H1 (cell line): ENCODE measurements at regions not wholly inside any gene's neighbourhood (a gene's known extent, or its start where the extent isn't known, plus 50 kb on each side); places are given as distances from the start of the nearest gene placed in this dataset.

Experiments
- ATF3 ChIP-seq: IDR thresholded peaks from 2 replicates; pipeline ENCODE4 v1.6.1; 2011; ENCODE audit warnings: low read depth, mild to moderate bottlenecking, low read length; ENCODE audit not compliant: insufficient read depth
- CBX5 ChIP-seq: fragments of 300-800, 300-1000 bp; sonication (generic); IDR thresholded peaks from 2 replicates; pipeline ENCODE4 v1.7.1; 2016; ENCODE audit warnings: antibody characterized with exemption, low read length, low read depth
- EZH2 ChIP-seq: fragments of 200-600 bp; sonication (generic); IDR thresholded peaks from 2 replicates; pipeline ENCODE4 v1.7.1; 2012; ENCODE audit warnings: low read depth, mild to moderate bottlenecking, moderate library complexity, low read length, inconsistent platforms; ENCODE audit not compliant: severe bottlenecking
- HDAC2 ChIP-seq, 2 experiments: fragments of 300-600 bp in 1 of 2; sonication (generic) in 1 of 2; IDR thresholded peaks; 2 replicates each; pipeline ENCODE4 v1.6.1; 2011 to 2012; ENCODE audit warnings: low read depth in 2 of 2, low read length in 2 of 2, mild to moderate bottlenecking in 2 of 2, moderate library complexity in 2 of 2, borderline replicate concordance in 1 of 2, inconsistent platforms in 1 of 2
- JUND ChIP-seq: IDR thresholded peaks from 2 replicates; pipeline ENCODE4 v1.6.1; 2011; ENCODE audit warnings: mild to moderate bottlenecking, improper control_type of control experiment, low read length
- NANOG ChIP-seq: IDR thresholded peaks from 2 replicates; pipeline ENCODE4 v1.6.1; 2011; ENCODE audit warnings: low read length, low read depth, mild to moderate bottlenecking, inconsistent platforms; ENCODE audit not compliant: insufficient read depth, poor library complexity, severe bottlenecking
- POLR2A ChIP-seq, 2 experiments: IDR thresholded peaks; 1 replicate in 1 of 2; 2 replicates in 1 of 2; pipeline ENCODE4 v1.6.1; 2011; ENCODE audit warnings: low read depth in 2 of 2, low read length in 2 of 2, mild to moderate bottlenecking in 2 of 2; ENCODE audit errors: control extremely low read depth in 1 of 2
- POLR2AphosphoS5 ChIP-seq: IDR thresholded peaks from 2 replicates; pipeline ENCODE4 v1.6.1; 2011; ENCODE audit warnings: low read depth, low read length
- RAD21 ChIP-seq, 2 experiments: IDR thresholded peaks in 1 of 2; conservative IDR thresholded peaks in 1 of 2; 2 replicates each; pipeline ENCODE4 v1.6.1; 2011; ENCODE audit warnings: low read depth in 2 of 2, low read length in 2 of 2, improper control_type of control experiment in 1 of 2, inconsistent platforms in 1 of 2, mild to moderate bottlenecking in 1 of 2, moderate library complexity in 1 of 2
- RNF2 ChIP-seq: fragments of 200-900, 300-1000 bp; sonication (generic); IDR thresholded peaks from 2 replicates; pipeline ENCODE4 v1.7.1; 2016; ENCODE audit warnings: borderline replicate concordance, low read depth, mild to moderate bottlenecking, antibody characterized with exemption, low read length; ENCODE audit not compliant: poor library complexity, severe bottlenecking; ENCODE audit errors: missing control alignments
- SP1 ChIP-seq: IDR thresholded peaks from 2 replicates; pipeline ENCODE4 v1.6.1; 2011; ENCODE audit warnings: low read depth, low read length
- TF ChIP-seq, protein P1 (sequence below), 3 experiments: IDR thresholded peaks; 1 replicate in 2 of 3; 2 replicates in 1 of 3; pipeline versions ENCODE4 v1.5.1 to v1.6.1; 2011; ENCODE audit warnings: low read length in 3 of 3, mild to moderate bottlenecking in 3 of 3, inconsistent platforms in 2 of 3, low read depth in 1 of 3, moderate library complexity in 1 of 3; ENCODE audit not compliant: insufficient read depth in 1 of 3; ENCODE audit errors: control extremely low read depth in 1 of 3

- TF ChIP-seq POLR2A (IDR thresholded peaks at IDR 0.05; ENCODE audit: control extremely low read depth in 1 of 2, low read depth in 2 of 2, low read length in 2 of 2) (no peak), ATF3 (no peak), EZH2 (no peak), POLR2AphosphoS5 (no peak), HDAC2 (IDR thresholded peaks at IDR 0.05; ENCODE audit: borderline replicate concordance in 1 of 2, low read depth in 2 of 2, low read length in 2 of 2) (no peak), RNF2 (no peak), SP1 (no peak), JUND (no peak), RAD21 (IDR thresholded peaks at IDR 0.05 in 1 of 2, conservative IDR thresholded peaks at IDR 0.05 in 1 of 2; ENCODE audit: low read depth in 2 of 2, low read length in 2 of 2) (no peak), CBX5 (no peak), NANOG (no peak)
- TF ChIP-seq, protein P1, sequence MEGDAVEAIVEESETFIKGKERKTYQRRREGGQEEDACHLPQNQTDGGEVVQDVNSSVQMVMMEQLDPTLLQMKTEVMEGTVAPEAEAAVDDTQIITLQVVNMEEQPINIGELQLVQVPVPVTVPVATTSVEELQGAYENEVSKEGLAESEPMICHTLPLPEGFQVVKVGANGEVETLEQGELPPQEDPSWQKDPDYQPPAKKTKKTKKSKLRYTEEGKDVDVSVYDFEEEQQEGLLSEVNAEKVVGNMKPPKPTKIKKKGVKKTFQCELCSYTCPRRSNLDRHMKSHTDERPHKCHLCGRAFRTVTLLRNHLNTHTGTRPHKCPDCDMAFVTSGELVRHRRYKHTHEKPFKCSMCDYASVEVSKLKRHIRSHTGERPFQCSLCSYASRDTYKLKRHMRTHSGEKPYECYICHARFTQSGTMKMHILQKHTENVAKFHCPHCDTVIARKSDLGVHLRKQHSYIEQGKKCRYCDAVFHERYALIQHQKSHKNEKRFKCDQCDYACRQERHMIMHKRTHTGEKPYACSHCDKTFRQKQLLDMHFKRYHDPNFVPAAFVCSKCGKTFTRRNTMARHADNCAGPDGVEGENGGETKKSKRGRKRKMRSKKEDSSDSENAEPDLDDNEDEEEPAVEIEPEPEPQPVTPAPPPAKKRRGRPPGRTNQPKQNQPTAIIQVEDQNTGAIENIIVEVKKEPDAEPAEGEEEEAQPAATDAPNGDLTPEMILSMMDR (IDR thresholded peaks at IDR 0.05; ENCODE audit: control extremely low read depth in 1 of 3, insufficient read depth in 1 of 3, low read depth in 1 of 3, low read length in 3 of 3): no peak
Observed at GRCh38 chr1:29474274-29475244, 238.2 kb downstream of the PTPRU start.
